ENCODE measurements at regions not wholly inside any gene's neighbourhood (a gene's known extent, or its start where the extent isn't known, plus 50 kb on each side); places are given as distances from the start of the nearest gene placed in this dataset.

GRCh38 chr14:105897725-105898113 is 371.3 kb downstream of the TMEM121 start:
- no peak for TF ChIP-seq CTCF (IDR thresholded peaks at IDR 0.05)
- intact Hi-C loops (cut with DNase I), result no loop called here
- Histone ChIP-seq H3K27me3 (no peaks in the 10 kb centered on the region), H3K36me3 (no peaks in the 10 kb centered on the region), H3K4me3 (no peak overlapping the region), H3K9me3 (no peaks in the 10 kb centered on the region), H3K4me1 (no peaks in the 10 kb centered on the region), H3K27ac (no peak overlapping the region)
- DNase-seq (ENCODE audit: low spot score in 2 of 2), result no peak

GRCh38 chr14:105898482-105899010 is 372.2 kb downstream of the TMEM121 start:
- Histone ChIP-seq H3K36me3 (no peaks in the 10 kb centered on the region), H3K9me3 (no peaks in the 10 kb centered on the region), H3K27me3 (no peaks in the 10 kb centered on the region), H3K4me1 (no peaks in the 10 kb centered on the region), H3K27ac (no peak overlapping the region), H3K4me3 (no peak overlapping the region)
- TF ChIP-seq CTCF (IDR thresholded peaks at IDR 0.05), result no peak
- intact Hi-C loops (cut with DNase I), result no loop called here
- DNase-seq (ENCODE audit: low spot score in 2 of 2), result no peak

GRCh38 chr14:105899071-105899641 is 372.8 kb downstream of the TMEM121 start:
- no peaks in the 10 kb centered on the region for H3K27me3 ChIP-seq
- intact Hi-C loops (cut with DNase I), result no loop called here
- H3K9me3 ChIP-seq, result no peaks in the 10 kb centered on the region
- no peak for DNase-seq (ENCODE audit: low spot score in 2 of 2)
- TF ChIP-seq CTCF (IDR thresholded peaks at IDR 0.05), result no peak
- H3K27ac ChIP-seq, result no peak overlapping the region
- no peaks in the 10 kb centered on the region for H3K36me3 ChIP-seq
- no peak overlapping the region for H3K4me3 ChIP-seq
- H3K4me1 ChIP-seq, result no peaks in the 10 kb centered on the region

- TF ChIP-seq CTCF (IDR thresholded peaks at IDR 0.05), result no peak
- Histone ChIP-seq H3K4me1 (no peaks in the 10 kb centered on the region), H3K9me3 (no peaks in the 10 kb centered on the region), H3K27me3 (no peaks in the 10 kb centered on the region), H3K4me3 (no peak overlapping the region), H3K27ac (no peak overlapping the region), H3K36me3 (no peaks in the 10 kb centered on the region)
- intact Hi-C loops (cut with DNase I), result no loop called here
- DNase-seq (ENCODE audit: low spot score in 2 of 2), result no peak
These were observed 373.4 kb downstream of the TMEM121 start for GRCh38 chr14:105899657-105900397.

- Histone ChIP-seq H3K9me3 (no peaks in the 10 kb centered on the region), H3K27ac (no peak overlapping the region), H3K27me3 (no peaks in the 10 kb centered on the region), H3K4me1 (no peaks in the 10 kb centered on the region), H3K36me3 (no peaks in the 10 kb centered on the region), H3K4me3 (no peak overlapping the region)
- intact Hi-C loops (cut with DNase I), result no loop called here
- DNase-seq (ENCODE audit: low spot score in 2 of 2), result no peak
- TF ChIP-seq CTCF (IDR thresholded peaks at IDR 0.05), result no peak
These were observed 374.2 kb downstream of the TMEM121 start for GRCh38 chr14:105900398-105901160.

Measured in ascending aorta (tissue), 2 donors.